ENCODE measurements at regions not wholly inside any gene's neighbourhood (a gene's known extent, or its start where the extent isn't known, plus 50 kb on each side); places are given as distances from the start of the nearest gene placed in this dataset.

- no peak for TF ChIP-seq CTCF (IDR thresholded peaks at IDR 0.05; ENCODE audit: low read depth, low read length)
- Histone ChIP-seq H3K27ac (no peak overlapping the region), H3K9me3 (ENCODE audit: severe bottlenecking) (no peaks in the 10 kb centered on the region), H3K27me3 (ENCODE audit: insufficient read depth, low read depth, severe bottlenecking) (no peaks in the 10 kb centered on the region), H3K4me3 (ENCODE audit: low read depth, low read length) (no peak overlapping the region), H3K36me3 (no peaks in the 10 kb centered on the region)
- no peak for DNase-seq
Observed at GRCh38 chr20:57947421-57948179, 237.8 kb upstream of the PMEPA1 start.

GRCh38 chr20:57946559-57947315 lies 236.9 kb upstream of the PMEPA1 start:
- no peak overlapping the region for H3K27ac ChIP-seq
- no peak overlapping the region for H3K4me3 ChIP-seq (ENCODE audit: low read depth, low read length)
- no peak for DNase-seq

GRCh38 chr20:57944988-57945387 lies 235.2 kb upstream of the PMEPA1 start:
- no peaks in the 10 kb centered on the region for H3K9me3 ChIP-seq (ENCODE audit: severe bottlenecking)
- no peaks in the 10 kb centered on the region for H3K36me3 ChIP-seq
- no peaks in the 10 kb centered on the region for H3K27me3 ChIP-seq (ENCODE audit: insufficient read depth, low read depth, severe bottlenecking)
- no peak for TF ChIP-seq CTCF (IDR thresholded peaks at IDR 0.05; ENCODE audit: low read depth, low read length)
- no peak overlapping the region for H3K27ac ChIP-seq
- H3K4me3 ChIP-seq (ENCODE audit: low read depth, low read length), result no peak overlapping the region
- DNase-seq, result no peak

More at GRCh38 chr20:57946559-57947315, 236.9 kb upstream of the PMEPA1 start:
- H3K36me3 ChIP-seq, result no peaks in the 10 kb centered on the region
- no peak for TF ChIP-seq CTCF (IDR thresholded peaks at IDR 0.05; ENCODE audit: low read depth, low read length)
- no peaks in the 10 kb centered on the region for H3K9me3 ChIP-seq (ENCODE audit: severe bottlenecking)
- H3K27me3 ChIP-seq (ENCODE audit: insufficient read depth, low read depth, severe bottlenecking), result no peaks in the 10 kb centered on the region

GRCh38 chr20:57943950-57944349 lies 234.1 kb upstream of the PMEPA1 start:
- no peak overlapping the region for H3K4me3 ChIP-seq (ENCODE audit: low read depth, low read length)
- no peak overlapping the region for H3K27ac ChIP-seq
- no peak for DNase-seq
- no peaks in the 10 kb centered on the region for H3K27me3 ChIP-seq (ENCODE audit: insufficient read depth, low read depth, severe bottlenecking)
- no peak for TF ChIP-seq CTCF (IDR thresholded peaks at IDR 0.05; ENCODE audit: low read depth, low read length)
- H3K9me3 ChIP-seq (ENCODE audit: severe bottlenecking), result no peaks in the 10 kb centered on the region
- H3K36me3 ChIP-seq, result no peaks in the 10 kb centered on the region

- H3K27ac ChIP-seq, result no peak overlapping the region
Observed at GRCh38 chr20:57943291-57943690, 233.5 kb upstream of the PMEPA1 start.

More at GRCh38 chr20:57943291-57943690, 233.5 kb upstream of the PMEPA1 start:
- Histone ChIP-seq H3K36me3 (no peaks in the 10 kb centered on the region), H3K9me3 (ENCODE audit: severe bottlenecking) (no peaks in the 10 kb centered on the region), H3K4me3 (ENCODE audit: low read depth, low read length) (no peak overlapping the region), H3K27me3 (ENCODE audit: insufficient read depth, low read depth, severe bottlenecking) (no peaks in the 10 kb centered on the region)
- TF ChIP-seq CTCF (IDR thresholded peaks at IDR 0.05; ENCODE audit: low read depth, low read length), result no peak
- no peak for DNase-seq

Measured in WERI-Rb-1 (cell line).